ENCODE measurements at regions not wholly inside any gene's neighbourhood (a gene's known extent, or its start where the extent isn't known, plus 50 kb on each side); places are given as distances from the start of the nearest gene placed in this dataset.
A peak's percentile ranks its signal among the peaks of the same experiment; 100 is the strongest.

DNA sequence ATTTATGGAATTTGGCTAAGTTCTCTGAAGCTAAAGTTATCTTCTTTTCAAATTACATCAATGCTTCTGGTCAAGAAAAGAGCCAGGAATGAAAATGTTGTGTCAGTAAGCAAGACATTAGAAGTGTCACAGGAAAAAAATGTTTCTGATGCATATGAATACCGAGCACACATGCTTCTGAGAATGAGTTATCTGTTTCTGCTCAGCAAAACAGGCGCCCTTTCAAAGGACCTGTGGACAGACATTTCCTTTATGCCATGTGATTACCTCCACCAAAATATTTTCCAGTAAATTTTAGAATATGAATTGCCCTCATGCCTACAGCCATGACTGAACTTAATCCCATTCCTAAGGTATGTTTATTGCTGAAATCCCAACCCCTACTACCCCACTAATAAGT is 55.4 kb upstream of the RNF180 start:
- H3K27me3 ChIP-seq (ENCODE audit: insufficient read depth, low read depth, severe bottlenecking), result no peaks in the 10 kb centered on the region
- TF ChIP-seq, protein P1, sequence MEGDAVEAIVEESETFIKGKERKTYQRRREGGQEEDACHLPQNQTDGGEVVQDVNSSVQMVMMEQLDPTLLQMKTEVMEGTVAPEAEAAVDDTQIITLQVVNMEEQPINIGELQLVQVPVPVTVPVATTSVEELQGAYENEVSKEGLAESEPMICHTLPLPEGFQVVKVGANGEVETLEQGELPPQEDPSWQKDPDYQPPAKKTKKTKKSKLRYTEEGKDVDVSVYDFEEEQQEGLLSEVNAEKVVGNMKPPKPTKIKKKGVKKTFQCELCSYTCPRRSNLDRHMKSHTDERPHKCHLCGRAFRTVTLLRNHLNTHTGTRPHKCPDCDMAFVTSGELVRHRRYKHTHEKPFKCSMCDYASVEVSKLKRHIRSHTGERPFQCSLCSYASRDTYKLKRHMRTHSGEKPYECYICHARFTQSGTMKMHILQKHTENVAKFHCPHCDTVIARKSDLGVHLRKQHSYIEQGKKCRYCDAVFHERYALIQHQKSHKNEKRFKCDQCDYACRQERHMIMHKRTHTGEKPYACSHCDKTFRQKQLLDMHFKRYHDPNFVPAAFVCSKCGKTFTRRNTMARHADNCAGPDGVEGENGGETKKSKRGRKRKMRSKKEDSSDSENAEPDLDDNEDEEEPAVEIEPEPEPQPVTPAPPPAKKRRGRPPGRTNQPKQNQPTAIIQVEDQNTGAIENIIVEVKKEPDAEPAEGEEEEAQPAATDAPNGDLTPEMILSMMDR (IDR thresholded peaks at IDR 0.05; ENCODE audit: low read depth, low read length), result no peak

DNA sequence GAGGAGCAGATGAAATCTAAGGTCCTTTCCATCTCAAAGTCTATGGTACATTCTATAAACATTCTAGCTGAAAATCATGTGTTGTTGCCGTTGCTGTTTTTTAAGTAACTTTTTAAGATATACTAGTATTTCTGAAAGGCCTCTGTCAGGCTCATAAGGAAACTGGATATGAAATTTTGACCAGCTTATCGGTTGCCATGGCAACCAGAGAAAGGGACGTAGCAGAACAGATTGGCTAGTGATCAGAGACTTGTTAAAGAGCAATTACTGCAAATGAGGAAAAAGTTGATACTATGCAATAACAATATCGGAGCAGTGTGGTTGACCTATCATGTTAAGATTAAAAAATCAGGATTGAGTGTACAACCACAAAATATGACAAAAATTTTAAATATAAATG is 57.0 kb upstream of the RNF180 start:
- no peaks in the 10 kb centered on the region for H3K9me3 ChIP-seq (ENCODE audit: severe bottlenecking)
- H3K4me3 ChIP-seq (ENCODE audit: low read depth, low read length), result no peak overlapping the region
- H3K36me3 ChIP-seq, result no peaks in the 10 kb centered on the region
- no peak overlapping the region for H3K27ac ChIP-seq
- no peaks in the 10 kb centered on the region for H3K27me3 ChIP-seq (ENCODE audit: insufficient read depth, low read depth, severe bottlenecking)
- no peak for DNase-seq
- TF ChIP-seq, protein P1 (IDR thresholded peaks at IDR 0.05; ENCODE audit: low read depth, low read length), result no peak

More for the DNA sequence above, 55.4 kb upstream of the RNF180 start:
- DNase-seq, result no peak
- no peaks in the 10 kb centered on the region for H3K36me3 ChIP-seq
- no peak overlapping the region for H3K4me3 ChIP-seq (ENCODE audit: low read depth, low read length)
- H3K27ac ChIP-seq, result no peak overlapping the region
- no peaks in the 10 kb centered on the region for H3K9me3 ChIP-seq (ENCODE audit: severe bottlenecking)

DNA sequence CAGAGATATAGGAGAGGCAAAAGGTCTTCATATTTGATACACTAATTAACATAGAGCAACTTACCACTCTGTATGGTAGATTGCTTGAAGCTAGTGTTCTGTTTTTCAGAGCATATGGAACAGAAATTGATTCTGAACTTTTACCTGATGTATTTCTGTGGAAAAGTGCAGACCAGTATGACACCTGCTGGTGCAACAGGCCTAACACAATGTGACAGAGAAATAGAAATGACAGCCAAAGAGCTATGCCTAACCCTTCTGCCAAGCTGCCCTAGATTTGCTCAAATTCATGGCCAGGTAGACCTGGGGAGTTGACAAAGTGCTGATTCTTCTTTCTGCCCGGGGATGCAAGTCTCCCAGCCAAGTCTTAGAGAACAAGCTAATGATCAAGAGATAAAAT is 65.4 kb upstream of the RNF180 start:
- Histone ChIP-seq H3K27ac (no peak overlapping the region), H3K4me3 (ENCODE audit: low read depth, low read length) (no peak overlapping the region), H3K36me3 (no peaks in the 10 kb centered on the region), H3K27me3 (ENCODE audit: insufficient read depth, low read depth, severe bottlenecking) (no peaks in the 10 kb centered on the region), H3K9me3 (ENCODE audit: severe bottlenecking) (peaks cover 3% of the 10 kb centered on the region)
- peak; percentile 44 for DNase-seq
- TF ChIP-seq, protein P1 (IDR thresholded peaks at IDR 0.05; ENCODE audit: low read depth, low read length), result peak; percentile 57

DNA sequence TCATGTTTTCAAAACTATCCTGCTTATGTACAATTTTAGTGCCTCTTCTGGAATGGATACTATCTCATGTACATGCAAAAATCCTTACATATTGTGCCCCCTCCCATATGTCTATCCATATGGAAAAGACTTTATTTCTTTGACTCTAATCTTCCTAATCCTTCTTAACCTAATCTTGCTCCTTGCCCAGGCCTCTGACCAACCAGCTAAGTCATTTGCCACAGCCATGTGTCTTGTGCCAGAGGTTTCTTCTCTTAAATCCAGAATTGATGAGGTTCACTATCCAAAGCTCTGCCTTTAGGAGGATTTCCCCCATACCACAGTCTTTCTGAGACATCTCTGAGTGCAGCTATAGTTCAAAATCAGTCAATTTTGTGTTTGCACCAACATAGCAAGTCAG is 68.9 kb upstream of the RNF180 start:
- Histone ChIP-seq H3K9me3 (ENCODE audit: severe bottlenecking) (peaks cover 3% of the 10 kb centered on the region), H3K27ac (peak overlapping the region; percentile 64), H3K27me3 (ENCODE audit: insufficient read depth, low read depth, severe bottlenecking) (no peaks in the 10 kb centered on the region), H3K36me3 (no peaks in the 10 kb centered on the region), H3K4me3 (ENCODE audit: low read depth, low read length) (no peak overlapping the region)
- TF ChIP-seq, protein P1 (IDR thresholded peaks at IDR 0.05; ENCODE audit: low read depth, low read length), result no peak
- peak; percentile 77 for DNase-seq

- Histone ChIP-seq H3K36me3 (no peaks in the 10 kb centered on the region), H3K27ac (no peak overlapping the region), H3K9me3 (ENCODE audit: severe bottlenecking) (peaks cover under 1% of the 10 kb centered on the region), H3K4me3 (ENCODE audit: low read depth, low read length) (no peak overlapping the region), H3K27me3 (ENCODE audit: insufficient read depth, low read depth, severe bottlenecking) (no peaks in the 10 kb centered on the region)
- DNase-seq, result no peak
- TF ChIP-seq, protein P1 (IDR thresholded peaks at IDR 0.05; ENCODE audit: low read depth, low read length), result no peak
Measured at GRCh38 chr5:64077589-64077988, 88.1 kb upstream of the RNF180 start.

GRCh38 chr5:64074533-64074932 is 91.1 kb upstream of the RNF180 start:
- Histone ChIP-seq H3K4me3 (ENCODE audit: low read depth, low read length) (no peak overlapping the region), H3K27ac (no peak overlapping the region), H3K27me3 (ENCODE audit: insufficient read depth, low read depth, severe bottlenecking) (no peaks in the 10 kb centered on the region), H3K36me3 (no peaks in the 10 kb centered on the region), H3K9me3 (ENCODE audit: severe bottlenecking) (no peaks in the 10 kb centered on the region)
- TF ChIP-seq, protein P1 (IDR thresholded peaks at IDR 0.05; ENCODE audit: low read depth, low read length), result peak; percentile 65
- peak; percentile 57 for DNase-seq

Data from WERI-Rb-1 (cell line).